Left ventricle myocardium superior (tissue), 1 donor: ENCODE measurements at regions not wholly inside any gene's neighbourhood (a gene's known extent, or its start where the extent isn't known, plus 50 kb on each side); places are given as distances from the start of the nearest gene placed in this dataset.
A peak's percentile ranks its signal among the peaks of the same experiment; 100 is the strongest.

Source experiments
- ATAC-seq: fragments of 200-7000 bp; cut with Tn5 transposase; one replicate; pipeline ENCODE4 v1.9.1; 2020; ENCODE audit warnings: mild to moderate bottlenecking, moderate library complexity
- DNase-seq: peaks from one replicate; pipeline ENCODE4 v3.0.0-alpha.2; 2020
- intact Hi-C: fragments of 100-400 bp; cut with micrococcal nuclease; formaldehyde crosslinking; loops from one replicate; pipeline ENCODE4 v1.11.0; 2022
- donor health status: DM: no; HTN: yes; CAD: no; lungs with severe emphysema.

- DNase-seq, result no peak
- no peak for ATAC-seq
- intact Hi-C loops, result no loop called here
These were observed 514.3 kb downstream of the PDCD6IP start for GRCh38 chr3:34312684-34313083.

DNA sequence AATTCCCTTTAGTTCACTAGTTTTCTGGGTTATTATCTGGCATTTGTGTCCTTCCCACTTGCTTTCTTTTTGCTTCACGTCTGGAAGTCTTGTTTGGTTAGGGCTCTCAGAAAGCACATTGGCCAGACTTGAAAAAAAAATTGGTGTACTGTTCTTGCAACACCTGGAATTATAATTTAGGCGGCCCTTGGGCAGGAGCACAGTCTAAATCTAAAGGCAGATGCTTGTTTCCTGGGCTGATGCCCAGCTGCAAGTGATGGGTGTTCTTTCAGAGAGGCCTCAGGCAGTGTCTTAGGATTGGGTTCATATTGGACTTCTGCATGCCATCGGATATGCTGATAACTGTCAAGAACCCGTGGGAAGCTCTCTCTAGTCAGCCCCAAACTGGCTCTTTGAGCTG, 521.5 kb downstream of the PDCD6IP start:
- intact Hi-C loops, result no loop called here
- DNase-seq (no peak), ATAC-seq (no peak)

DNA sequence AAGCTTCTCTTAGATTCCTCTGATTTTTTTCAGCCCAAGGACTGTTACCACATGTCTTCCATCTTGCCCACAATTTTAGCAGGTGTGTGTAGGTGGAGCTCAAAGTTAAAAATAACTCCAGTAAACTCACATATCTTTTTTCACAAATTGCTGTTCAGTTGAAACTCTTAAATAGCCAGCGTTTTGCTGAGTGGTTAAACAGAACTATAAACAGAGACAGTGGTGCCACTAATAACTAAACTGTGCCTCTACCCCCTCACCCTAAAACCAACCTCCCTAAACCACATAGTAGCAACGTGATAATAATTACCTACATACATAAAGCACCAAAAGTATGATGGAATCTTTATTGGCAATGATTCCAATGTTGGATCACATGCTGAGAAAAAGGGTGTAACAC, 525.1 kb downstream of the PDCD6IP start:
- DNase-seq, result no peak
- intact Hi-C loops, result no loop called here
- no peak for ATAC-seq

GRCh38 chr3:34346656-34347055, 548.2 kb downstream of the PDCD6IP start:
- intact Hi-C loops, result no loop called here
- no peak for DNase-seq
- no peak for ATAC-seq

DNA sequence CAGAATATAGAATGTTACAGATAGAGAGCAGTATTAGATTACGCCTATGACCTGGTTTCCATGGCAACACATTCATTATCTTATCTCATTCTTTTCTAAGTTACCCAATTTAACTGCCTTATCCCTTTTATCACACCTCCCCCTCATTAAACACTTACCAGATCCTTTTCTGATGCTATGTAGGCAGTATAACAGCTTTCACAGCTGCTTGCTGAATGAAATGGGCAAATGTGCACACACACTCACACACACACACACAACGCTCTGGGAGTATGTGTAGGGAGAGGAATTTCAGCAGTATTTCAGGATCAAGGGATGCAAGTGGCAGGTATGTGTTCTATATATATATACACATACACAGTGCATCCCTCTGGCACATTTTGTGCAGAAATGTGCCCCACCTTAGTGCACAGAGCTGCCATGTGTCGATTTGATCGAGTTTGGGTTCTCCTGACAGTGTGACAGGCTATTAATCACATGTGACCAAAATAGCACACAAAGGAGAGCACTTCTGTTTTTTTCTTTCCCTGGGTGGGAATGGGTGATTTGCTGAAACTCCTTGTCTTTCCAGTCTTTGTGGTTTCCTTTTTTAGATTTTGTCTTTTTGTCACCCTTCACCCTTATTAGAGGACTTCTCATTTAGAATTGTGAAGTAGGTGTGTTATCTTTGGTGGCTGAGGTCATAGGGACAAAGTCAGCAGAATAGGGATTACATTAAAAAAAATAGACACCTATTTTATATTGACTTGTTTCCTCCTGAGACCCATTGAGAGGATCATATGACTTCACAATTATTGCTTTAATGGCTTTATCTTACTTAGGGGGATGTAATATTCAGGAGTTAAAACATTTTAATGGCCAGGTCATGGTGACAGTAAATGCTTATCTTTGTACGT, 553.7 kb downstream of the PDCD6IP start:
- intact Hi-C loops, result no loop called here
- ATAC-seq (no peak), DNase-seq (no peak)

- DNase-seq, result no peak
- intact Hi-C loops, result no loop called here
- no peak for ATAC-seq
These were observed 554.4 kb downstream of the PDCD6IP start for GRCh38 chr3:34352778-34353331.

GRCh38 chr3:34357461-34357860, 559.0 kb downstream of the PDCD6IP start:
- intact Hi-C loops, result no loop called here
- no peak for DNase-seq
- no peak for ATAC-seq

- DNase-seq, result no peak
- ATAC-seq, result no peak
- intact Hi-C loops, result no loop called here
These were observed 560.6 kb downstream of the PDCD6IP start for GRCh38 chr3:34359064-34359463.

- DNase-seq, result no peak
- intact Hi-C loops, result no loop called here
- ATAC-seq, result no peak
These were observed 562.3 kb downstream of the PDCD6IP start for GRCh38 chr3:34360713-34361112.

GRCh38 chr3:34361921-34362320, 563.5 kb downstream of the PDCD6IP start:
- intact Hi-C loops, result no loop called here
- ATAC-seq (peak; percentile 26), DNase-seq (no peak)

DNA sequence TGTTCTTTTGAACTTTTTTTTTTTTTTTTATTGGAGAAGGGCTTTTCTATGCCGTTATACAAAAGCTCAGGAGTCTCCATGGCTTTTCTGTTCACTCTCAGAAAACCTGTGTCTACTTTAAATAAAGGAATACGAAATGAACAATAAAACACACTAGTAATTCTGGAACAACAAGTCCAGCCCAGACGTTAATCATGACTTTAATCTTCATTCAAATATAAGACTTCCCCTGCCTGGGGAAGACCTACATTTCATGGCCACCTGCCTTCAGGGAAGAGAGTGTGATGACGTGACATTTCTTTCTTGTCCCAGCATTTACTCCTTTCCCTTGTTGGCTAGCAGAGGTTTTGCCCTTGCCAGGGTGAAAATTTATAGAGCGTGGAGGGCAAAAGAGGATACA, 564.5 kb downstream of the PDCD6IP start:
- intact Hi-C loops, result no loop called here
- ATAC-seq, result no peak

DNA sequence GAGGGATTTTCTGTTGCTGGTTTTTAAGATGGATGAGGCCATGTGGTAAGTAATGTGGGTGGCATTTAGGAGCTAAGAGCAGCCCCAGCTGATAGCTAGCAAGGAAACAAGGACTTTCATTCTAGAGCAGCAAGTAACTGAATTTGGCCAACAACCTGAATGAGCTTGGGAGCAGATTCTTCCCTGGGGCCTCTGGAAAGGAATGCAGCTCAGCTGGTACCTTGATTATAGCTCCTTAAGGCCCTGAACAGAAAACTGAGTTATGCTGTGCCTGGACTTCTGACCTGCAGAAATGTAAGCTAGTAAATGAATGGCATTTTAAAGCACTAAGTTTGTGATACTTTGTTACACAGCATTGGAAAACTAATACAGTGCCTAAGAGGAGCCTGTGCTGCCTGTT, 565.5 kb downstream of the PDCD6IP start:
- ATAC-seq (no peak), DNase-seq (no peak)
- intact Hi-C loops, result no loop called here

More for the DNA sequence above, 564.5 kb downstream of the PDCD6IP start:
- no peak for DNase-seq

GRCh38 chr3:34364335-34364734, 565.9 kb downstream of the PDCD6IP start:
- ATAC-seq (no peak), DNase-seq (no peak)
- intact Hi-C loops, result no loop called here

DNA sequence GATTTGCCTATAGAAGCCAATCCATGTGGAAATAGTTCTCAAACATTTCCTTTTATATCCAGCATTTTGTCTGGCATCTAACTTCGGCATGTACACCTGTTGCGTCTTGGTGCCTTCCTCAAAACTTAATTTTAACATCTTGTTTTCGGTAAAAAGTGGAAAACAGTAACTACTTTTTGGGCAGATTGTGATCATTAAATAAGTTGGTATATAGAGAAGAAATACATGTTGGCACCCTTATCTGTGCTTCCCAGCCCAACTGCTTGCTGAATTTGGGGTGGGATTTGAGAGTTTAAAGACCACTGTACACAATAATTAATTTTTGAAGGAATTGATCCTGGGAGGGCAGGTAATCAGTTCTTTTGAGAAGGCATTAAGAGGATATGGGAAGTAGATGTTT, 566.8 kb downstream of the PDCD6IP start:
- intact Hi-C loops, result no loop called here
- DNase-seq, result no peak
- no peak for ATAC-seq

GRCh38 chr3:34365771-34366170, 567.3 kb downstream of the PDCD6IP start:
- intact Hi-C loops, result no loop called here
- DNase-seq, result no peak
- no peak for ATAC-seq

DNA sequence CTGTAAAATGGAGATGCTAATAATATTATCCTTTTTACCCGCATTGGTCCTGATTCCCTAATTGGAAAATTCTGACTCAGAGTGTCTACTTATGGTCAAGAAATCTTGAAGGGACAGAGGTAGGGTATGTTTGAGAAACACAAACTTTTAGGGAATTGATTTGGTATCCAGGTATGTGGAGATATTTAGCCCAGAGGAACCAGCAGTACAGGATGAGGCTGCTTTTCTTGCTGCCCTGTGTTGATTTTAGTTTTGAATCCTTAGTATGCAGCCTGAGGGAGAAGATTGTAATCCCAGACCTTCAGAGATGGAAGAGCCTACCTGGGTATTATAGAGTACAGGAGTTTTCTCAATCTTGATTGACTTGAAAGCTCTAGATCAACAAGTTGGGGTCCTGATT, 569.1 kb downstream of the PDCD6IP start:
- intact Hi-C loops, result no loop called here
- no peak for DNase-seq
- ATAC-seq, result no peak

- ATAC-seq (no peak), DNase-seq (no peak)
- intact Hi-C loops, result no loop called here
These were observed 576.1 kb downstream of the PDCD6IP start for GRCh38 chr3:34374521-34374920.

DNA sequence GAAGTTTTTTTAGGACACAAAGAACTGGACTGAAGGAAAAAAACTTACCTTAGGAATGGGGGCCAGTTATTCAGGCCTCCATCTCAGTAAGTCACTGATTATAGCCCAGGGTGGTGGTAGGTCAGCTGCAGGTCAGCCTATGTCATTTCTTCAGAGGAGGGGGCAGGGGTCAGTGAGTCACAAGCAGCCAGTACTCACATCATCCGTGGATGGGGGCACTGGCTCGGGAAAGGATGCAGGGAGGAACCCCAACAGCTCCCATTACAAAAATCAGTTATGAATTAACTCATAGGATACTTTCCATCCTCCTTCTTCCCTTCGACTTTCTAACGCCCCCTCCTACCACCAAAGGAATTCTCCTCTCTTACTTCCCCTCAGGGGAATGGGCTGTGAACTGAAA, 578.3 kb downstream of the PDCD6IP start:
- DNase-seq, result no peak
- ATAC-seq, result no peak
- intact Hi-C loops, result no loop called here

GRCh38 chr3:34377961-34378360, 579.5 kb downstream of the PDCD6IP start:
- intact Hi-C loops, result no loop called here
- DNase-seq (no peak), ATAC-seq (no peak)

GRCh38 chr3:34381243-34381642, 582.8 kb downstream of the PDCD6IP start:
- intact Hi-C loops, result no loop called here
- no peak for ATAC-seq

GRCh38 chr3:34382859-34383258, 584.4 kb downstream of the PDCD6IP start:
- no peak for DNase-seq
- no peak for ATAC-seq
- intact Hi-C loops, result no loop called here

More at GRCh38 chr3:34381243-34381642, 582.8 kb downstream of the PDCD6IP start:
- DNase-seq, result no peak
